Spinal cord (tissue), 9 donors: ENCODE measurements at regions not wholly inside any gene's neighbourhood (a gene's known extent, or its start where the extent isn't known, plus 50 kb on each side); places are given as distances from the start of the nearest gene placed in this dataset.

Experiments
- DNase-seq, 6 donors: peaks; one replicate each; pipeline versions ENCODE4 v3.0.0 to v3.0.0-alpha.2; 2013 to 2015; ENCODE audit warnings: low spot score in 6 of 6, low read depth in 4 of 6
- H3K27ac ChIP-seq: one replicate; pipeline ENCODE4 v1.5.1; 2013; ENCODE audit warnings: low read depth, low read length, control low read depth
- H3K27me3 ChIP-seq: one replicate; pipeline ENCODE4 v1.6.1; 2013; ENCODE audit warnings: low read length; ENCODE audit not compliant: control insufficient read depth, insufficient read depth
- H3K36me3 ChIP-seq: one replicate; pipeline ENCODE4 v1.6.1; 2013; ENCODE audit warnings: low read length; ENCODE audit not compliant: control insufficient read depth, insufficient read depth
- H3K4me1 ChIP-seq: one replicate; pipeline ENCODE4 v1.6.1; 2013; ENCODE audit warnings: low read length; ENCODE audit not compliant: control insufficient read depth, insufficient read depth
- H3K4me3 ChIP-seq: one replicate; pipeline ENCODE4 v1.5.1; 2013; ENCODE audit warnings: low read depth, low read length, control low read depth
- H3K9me3 ChIP-seq: one replicate; pipeline ENCODE4 v1.6.1; 2013; ENCODE audit warnings: low read length; ENCODE audit not compliant: control insufficient read depth, insufficient read depth
- WGBS: methylation state at CpG from one replicate; pipeline ENCODE4 v1.1.5; 2013; ENCODE audit warnings: missing lambda C conversion rate; ENCODE audit not compliant: insufficient coverage; 5-methylcytosine and 5-hydroxymethylcytosine counted together
- donor health status: healthy.

DNA sequence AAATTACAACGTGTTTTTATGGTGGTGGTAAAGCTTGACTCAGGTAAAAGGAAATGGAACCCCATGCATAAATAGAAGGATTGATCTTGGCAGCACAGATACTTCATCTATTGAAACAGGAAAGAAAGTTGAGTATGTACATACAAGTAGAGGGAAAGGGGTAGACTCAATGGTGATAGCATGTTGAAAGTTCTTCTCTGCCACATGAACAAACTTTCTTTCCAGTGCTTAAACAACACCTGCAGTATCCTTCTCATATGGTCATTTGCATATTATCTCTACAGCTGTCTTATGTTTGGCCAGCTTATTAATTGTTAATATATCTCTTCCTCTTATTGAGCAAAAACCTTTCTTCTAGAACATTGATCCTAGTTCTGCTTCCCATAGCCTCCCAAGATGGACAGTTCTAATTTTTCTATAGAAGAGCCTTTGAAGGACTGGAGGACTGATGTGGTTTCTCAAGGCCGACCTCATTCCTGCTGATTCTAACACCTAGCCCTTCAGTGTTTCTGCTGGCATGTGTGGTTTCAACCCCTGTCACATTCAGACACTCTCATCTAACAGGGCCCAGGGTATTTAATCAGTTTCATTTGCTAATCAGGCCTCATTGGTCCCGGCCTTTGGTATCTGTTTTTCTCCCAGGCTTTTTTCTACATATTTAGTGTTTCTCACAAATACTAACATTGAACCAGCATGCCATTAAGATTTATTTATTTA is 108.1 kb upstream of the SPRY1 start:
- H3K27ac ChIP-seq = no peak overlapping the region
- 100% methylated on average over 1 of the region's 3 CpGs for WGBS
- peaks cover 9% of the 10 kb centered on the region for H3K9me3 ChIP-seq
- H3K27me3 ChIP-seq = no peaks in the 10 kb centered on the region
- H3K4me3 ChIP-seq = no peak overlapping the region
- H3K4me1 ChIP-seq = no peaks in the 10 kb centered on the region
- DNase-seq = no peak
- no peaks in the 10 kb centered on the region for H3K36me3 ChIP-seq

DNA sequence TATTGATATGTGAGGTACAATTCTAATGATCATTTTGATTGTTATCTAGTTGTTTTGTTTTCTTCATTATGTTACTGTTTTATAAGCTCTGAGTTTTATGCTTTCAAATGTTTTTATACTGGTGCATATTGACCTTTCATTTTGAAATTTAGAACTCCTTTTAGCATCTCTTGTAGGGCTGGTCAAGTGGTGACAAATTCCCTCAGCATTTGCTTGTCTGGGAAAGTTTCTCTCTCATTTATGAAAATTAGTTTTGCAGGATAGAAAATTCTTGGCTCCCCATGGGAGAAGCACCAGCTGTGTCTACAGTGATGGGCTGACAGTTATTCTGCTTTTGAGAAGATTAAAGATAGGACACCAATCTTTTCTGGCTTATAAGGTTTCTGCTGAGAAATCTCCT is 105.3 kb upstream of the SPRY1 start:
- Histone ChIP-seq H3K27me3 (no peaks in the 10 kb centered on the region), H3K4me1 (no peaks in the 10 kb centered on the region), H3K27ac (no peak overlapping the region), H3K36me3 (no peaks in the 10 kb centered on the region), H3K4me3 (no peak overlapping the region), H3K9me3 (peaks cover 9% of the 10 kb centered on the region)
- DNase-seq = no peak

DNA sequence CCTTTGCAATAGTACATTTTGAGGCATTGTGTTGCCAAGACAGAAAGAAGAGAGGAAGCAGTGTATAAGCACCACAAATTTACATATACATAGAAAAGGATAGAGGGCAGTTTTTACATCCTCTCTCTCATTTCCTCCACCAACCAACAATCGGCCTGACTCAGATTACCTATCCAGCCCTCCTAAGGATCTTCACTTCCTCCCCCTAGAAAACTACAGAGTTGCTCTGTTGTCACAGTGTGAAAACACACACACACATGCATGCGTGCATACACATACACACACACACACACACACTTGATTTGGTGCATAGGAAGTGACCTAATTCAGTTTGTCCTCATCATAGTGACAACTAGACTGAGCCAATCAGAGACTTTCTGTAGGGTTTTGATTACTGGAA is 98.8 kb upstream of the SPRY1 start:
- Histone ChIP-seq H3K4me3 (no peak overlapping the region), H3K9me3 (no peaks in the 10 kb centered on the region), H3K27me3 (no peaks in the 10 kb centered on the region), H3K27ac (no peak overlapping the region), H3K36me3 (no peaks in the 10 kb centered on the region), H3K4me1 (no peaks in the 10 kb centered on the region)
- no peak for DNase-seq
- WGBS = 86% methylated on average over 2 of the region's 2 CpGs

DNA sequence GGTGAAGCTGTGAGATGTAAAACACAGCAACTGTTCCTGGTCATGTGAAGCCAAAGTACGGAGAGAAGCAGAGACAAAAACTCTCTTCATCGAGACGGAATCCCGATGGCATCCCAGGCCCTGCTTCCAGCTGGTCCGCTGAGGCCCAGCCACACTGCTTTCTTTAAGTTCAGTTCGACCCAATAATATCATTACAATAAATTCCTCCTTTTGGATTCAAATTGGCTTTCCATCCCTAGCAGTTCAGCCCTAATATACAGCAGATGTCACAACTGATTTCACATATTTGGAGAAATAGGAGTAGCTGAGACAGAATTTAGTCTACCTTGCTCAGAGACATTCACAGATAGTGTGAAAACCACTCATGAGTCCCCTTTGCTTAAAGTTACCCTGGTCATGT is 98.3 kb upstream of the SPRY1 start:
- H3K4me3 ChIP-seq = no peak overlapping the region
- DNase-seq = no peak
- H3K27me3 ChIP-seq = no peaks in the 10 kb centered on the region
- WGBS = 75% methylated on average over 6 of the region's 6 CpGs
- no peaks in the 10 kb centered on the region for H3K4me1 ChIP-seq
- no peaks in the 10 kb centered on the region for H3K9me3 ChIP-seq
- H3K27ac ChIP-seq = no peak overlapping the region
- no peaks in the 10 kb centered on the region for H3K36me3 ChIP-seq

DNA sequence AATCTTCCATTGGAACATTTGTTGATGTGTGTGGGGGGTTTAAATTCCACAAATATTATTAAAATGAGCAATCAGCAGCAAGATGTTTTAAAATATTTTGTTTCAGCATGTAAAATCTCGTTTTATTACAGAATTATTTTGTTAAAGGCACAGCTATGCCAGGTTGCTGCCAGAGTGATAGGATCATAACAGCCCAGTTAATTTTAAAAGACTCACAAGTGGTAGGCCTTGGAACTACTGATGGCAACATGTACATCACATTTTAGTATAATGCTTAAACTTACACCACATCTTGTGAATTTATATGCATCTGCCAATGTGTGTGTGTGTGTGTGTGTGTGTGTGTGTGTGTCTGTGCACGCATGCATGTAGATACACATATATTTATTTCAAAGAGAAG is 97.8 kb upstream of the SPRY1 start:
- Histone ChIP-seq H3K36me3 (no peaks in the 10 kb centered on the region), H3K4me1 (no peaks in the 10 kb centered on the region), H3K27me3 (no peaks in the 10 kb centered on the region), H3K9me3 (no peaks in the 10 kb centered on the region), H3K4me3 (no peak overlapping the region), H3K27ac (no peak overlapping the region)
- DNase-seq = no peak
- WGBS = no CpG with 5 or more reads among the region's 2 CpGs

DNA sequence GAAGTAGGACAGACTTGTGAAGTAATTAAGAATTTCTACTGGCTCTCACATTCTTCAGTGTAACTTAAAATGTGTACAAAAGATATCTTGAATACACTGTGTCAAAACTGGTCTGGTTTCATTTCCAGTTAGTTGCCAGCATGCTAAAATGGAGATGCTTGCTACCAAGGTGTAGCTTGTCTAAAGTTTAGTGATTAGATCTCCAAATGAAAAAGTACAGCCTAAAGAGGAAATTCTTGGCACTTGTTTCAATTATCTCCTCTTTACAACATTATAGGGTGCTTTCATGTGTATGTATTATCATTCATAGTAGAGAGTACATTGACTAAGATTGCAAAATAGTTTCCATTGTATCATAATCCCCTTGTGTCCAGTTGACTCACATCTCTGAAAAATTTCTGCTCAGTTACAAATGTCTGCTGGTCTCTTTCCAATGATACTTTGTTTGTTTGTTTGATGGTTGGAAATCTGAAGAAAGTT is 97.3 kb upstream of the SPRY1 start:
- Histone ChIP-seq H3K27me3 (no peaks in the 10 kb centered on the region), H3K27ac (no peak overlapping the region), H3K4me3 (no peak overlapping the region), H3K4me1 (peaks cover 4% of the 10 kb centered on the region), H3K36me3 (no peaks in the 10 kb centered on the region), H3K9me3 (no peaks in the 10 kb centered on the region)
- no peak for DNase-seq

DNA sequence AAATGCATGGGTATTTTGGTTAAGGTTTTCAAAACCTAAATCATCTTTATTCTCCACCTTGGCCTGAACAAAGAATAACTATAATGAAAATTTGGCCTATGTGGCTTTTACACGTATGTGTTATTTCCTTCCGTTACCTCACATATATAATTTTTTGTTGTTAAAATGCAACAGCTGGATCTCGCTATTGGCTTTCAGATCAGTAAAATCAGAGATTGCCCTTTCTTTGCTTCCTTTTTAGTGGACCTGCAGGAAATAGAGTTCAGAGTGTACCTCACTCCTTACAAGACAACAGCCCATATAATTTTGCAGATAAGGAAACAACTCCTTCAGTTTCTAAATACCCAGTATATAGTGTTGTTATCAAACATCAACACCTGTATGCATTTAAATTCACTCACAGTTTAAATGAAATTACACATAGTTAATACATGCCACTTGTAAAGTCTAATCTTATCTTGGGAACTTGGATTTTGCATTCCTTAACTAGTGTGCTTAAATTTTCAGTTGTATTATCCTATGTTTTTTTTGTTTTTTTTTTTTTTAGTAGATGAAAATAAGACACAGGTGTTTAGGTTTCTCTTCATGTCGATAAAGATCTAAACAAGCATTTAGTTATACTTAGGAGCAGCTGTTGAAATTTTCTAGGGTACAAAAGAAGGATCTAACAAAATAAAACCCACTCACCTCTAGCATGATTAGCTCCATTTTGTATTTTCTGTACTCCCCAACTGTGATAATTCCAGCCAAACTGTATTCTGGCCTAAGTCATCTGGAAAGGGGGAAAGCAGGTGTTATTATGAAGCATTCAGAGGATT is 96.2 kb upstream of the SPRY1 start:
- no peaks in the 10 kb centered on the region for H3K36me3 ChIP-seq
- no peaks in the 10 kb centered on the region for H3K9me3 ChIP-seq
- H3K27ac ChIP-seq = no peak overlapping the region
- no peak overlapping the region for H3K4me3 ChIP-seq
- no CpG with 5 or more reads among the region's 4 CpGs for WGBS
- peaks cover 10% of the 10 kb centered on the region for H3K4me1 ChIP-seq
- no peak for DNase-seq
- H3K27me3 ChIP-seq = no peaks in the 10 kb centered on the region

DNA sequence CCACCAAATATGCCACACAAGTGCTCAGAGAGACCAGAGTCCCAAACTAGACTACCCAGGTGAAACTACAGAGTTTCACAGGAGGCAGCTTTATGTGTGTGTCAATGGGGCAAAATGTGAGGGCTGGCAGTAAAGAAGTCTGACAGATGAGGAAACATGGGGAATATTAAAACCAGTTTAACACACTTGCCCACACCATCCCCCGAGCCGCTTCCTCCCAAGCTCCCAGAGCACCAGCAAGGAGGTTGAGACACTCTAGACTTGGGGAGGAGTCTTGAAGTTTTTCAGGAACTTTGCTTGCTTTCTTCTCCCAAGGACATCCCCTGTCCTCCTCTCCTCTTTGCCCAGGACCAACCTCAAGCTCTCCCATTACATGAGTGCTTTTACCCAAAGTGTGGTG is 94.7 kb upstream of the SPRY1 start:
- H3K9me3 ChIP-seq = no peaks in the 10 kb centered on the region
- WGBS = 100% methylated on average over 2 of the region's 2 CpGs
- H3K27me3 ChIP-seq = no peaks in the 10 kb centered on the region
- H3K27ac ChIP-seq = no peak overlapping the region
- H3K4me1 ChIP-seq = peaks cover 10% of the 10 kb centered on the region
- no peaks in the 10 kb centered on the region for H3K36me3 ChIP-seq
- no peak for DNase-seq
- H3K4me3 ChIP-seq = no peak overlapping the region

DNA sequence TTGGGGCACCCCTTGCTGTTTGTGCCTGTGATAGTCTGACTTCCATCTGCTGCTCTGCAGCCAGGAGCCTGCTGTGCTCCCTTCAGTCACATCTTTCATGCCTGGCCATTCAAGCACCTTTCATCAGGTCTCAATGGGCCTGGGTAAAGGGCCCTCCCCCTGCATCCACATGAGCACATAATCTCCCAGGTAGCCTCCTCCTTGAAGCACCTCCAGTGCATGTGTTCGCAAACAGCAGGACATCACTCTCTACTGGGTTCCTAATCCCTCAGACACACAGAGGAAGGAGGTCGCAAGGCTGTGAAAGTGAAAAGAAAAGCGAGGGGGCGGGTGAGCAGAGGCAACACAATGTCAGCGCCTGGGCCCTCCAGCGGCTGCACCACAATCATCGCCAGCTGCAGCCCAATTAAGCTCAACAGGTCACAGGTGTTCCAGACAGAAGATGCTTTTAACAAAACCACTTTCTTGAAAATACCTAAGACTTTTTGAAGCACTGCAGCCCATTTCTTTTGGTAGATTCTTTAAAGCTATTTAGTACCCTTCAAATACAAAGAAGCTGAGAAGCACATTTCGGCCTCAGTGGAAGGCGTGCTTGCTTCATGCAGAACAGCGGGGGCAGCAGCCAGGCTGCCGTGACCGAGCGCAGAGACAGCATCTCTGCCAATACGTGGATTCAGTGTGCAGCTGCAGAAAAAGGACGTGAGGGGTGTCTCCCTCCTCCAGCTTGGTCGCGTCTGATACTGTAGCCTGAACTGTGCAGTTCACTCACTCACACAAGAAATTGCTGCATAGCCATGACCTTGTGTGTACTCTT is 92.2 kb upstream of the SPRY1 start:
- 23% methylated on average over 14 of the region's 17 CpGs for WGBS
- no peaks in the 10 kb centered on the region for H3K27me3 ChIP-seq
- DNase-seq = peak in 3 of 6 donors; percentile 26 to 81 (median 63)

More for the DNA sequence above, 92.2 kb upstream of the SPRY1 start:
- H3K9me3 ChIP-seq = no peaks in the 10 kb centered on the region
- H3K36me3 ChIP-seq = no peaks in the 10 kb centered on the region
- H3K4me1 ChIP-seq = peaks cover 10% of the 10 kb centered on the region
- no peak overlapping the region for H3K27ac ChIP-seq
- H3K4me3 ChIP-seq = no peak overlapping the region
